IMR-90 (cell line): ENCODE measurements at regions not wholly inside any gene's neighbourhood (a gene's known extent, or its start where the extent isn't known, plus 50 kb on each side); places are given as distances from the start of the nearest gene placed in this dataset.

Source experiments
- ATAC-seq: fragments of 200-7000 bp; cut with Tn5 transposase; 2 replicates; pipeline ENCODE4 v1.9.1; 2020; ENCODE audit warnings: low read depth, mild to moderate bottlenecking, moderate library complexity
- BruUV-seq: library from RNA; stranded (reverse); fragments of 400-500 nt; replicated peaks from 2 replicates; lab custom pipeline; 2021; lab: Mats Ljungman, UMichigan
- CTCF ChIA-PET: fragments of 300-600 bp; formaldehyde crosslinking; extraction: SDS; loops from one replicate; lab custom pipeline; 2021; ENCODE audit warnings: antibody characterized with exemption; lab: Yijun Ruan, JAX
- POLR2A ChIA-PET: fragments of 300-600 bp; sonication (Branson Sonifier 250); formaldehyde crosslinking; loops from one replicate; lab custom pipeline; 2022; ENCODE audit warnings: antibody characterized with exemption; ENCODE audit not compliant: unreplicated experiment; lab: Charles Lee
- DNase-seq: peaks from one replicate; pipeline ENCODE4 v3.0.0; 2013
- H2AFZ ChIP-seq: replicated peaks from 2 replicates; pipeline ENCODE3; 2013; ENCODE audit warnings: low read length, mild to moderate bottlenecking; ENCODE audit not compliant: poor library complexity
- H2AK5ac ChIP-seq: 2 replicates; pipeline ENCODE4 v1.6.1; 2013; ENCODE audit warnings: low read depth, low read length, inconsistent platforms
- H2AK9ac ChIP-seq: replicated peaks from 2 replicates; pipeline ENCODE3; 2013; ENCODE audit warnings: mild to moderate bottlenecking, low read depth, low read length, moderate library complexity; ENCODE audit not compliant: poor library complexity
- H2BK120ac ChIP-seq: 2 replicates; pipeline ENCODE4 v1.6.1; 2013; ENCODE audit warnings: low read depth, low read length, inconsistent platforms
- H2BK15ac ChIP-seq: 3 replicates; pipeline ENCODE4 v1.6.1; 2013; ENCODE audit warnings: low read depth, low read length, inconsistent platforms
- H2BK20ac ChIP-seq: 2 replicates; pipeline ENCODE4 v1.6.1; 2013; ENCODE audit warnings: low read depth, mild to moderate bottlenecking, inconsistent platforms, low read length, moderate library complexity
- H2BK5ac ChIP-seq: 2 replicates; pipeline ENCODE4 v1.6.1; 2013; ENCODE audit warnings: mild to moderate bottlenecking, low read depth, low read length, inconsistent platforms; ENCODE audit not compliant: poor library complexity, severe bottlenecking
- H3K14ac ChIP-seq: replicated peaks from 2 replicates; pipeline ENCODE4 v1.6.1; 2013; ENCODE audit warnings: low read depth, low read length, inconsistent platforms
- H3K18ac ChIP-seq: 2 replicates; pipeline ENCODE4 v1.6.1; 2013; ENCODE audit warnings: low read depth, low read length, control low read depth
- H3K23ac ChIP-seq: 2 replicates; pipeline ENCODE4 v1.6.1; 2013; ENCODE audit warnings: low read depth, low read length, inconsistent platforms
- H3K27ac ChIP-seq: 2 replicates; pipeline ENCODE4 v1.5.1; 2013; ENCODE audit warnings: mild to moderate bottlenecking, control low read depth, low read length; ENCODE audit not compliant: insufficient read depth
- H3K27me3 ChIP-seq: 2 replicates; pipeline ENCODE4 v1.6.1; 2013; ENCODE audit warnings: low read length; ENCODE audit not compliant: control insufficient read depth, insufficient read depth
- H3K36me3 ChIP-seq: 2 replicates; pipeline ENCODE4 v1.6.1; 2013; ENCODE audit warnings: low read length, mixed read lengths; ENCODE audit not compliant: control insufficient read depth, insufficient read depth
- H3K4ac ChIP-seq: 2 replicates; pipeline ENCODE4 v1.6.1; 2013; ENCODE audit warnings: low read depth, low read length, inconsistent platforms
- H3K4me1 ChIP-seq: 2 replicates; pipeline ENCODE4 v1.6.1; 2013; ENCODE audit warnings: low read length, mixed read lengths; ENCODE audit not compliant: control insufficient read depth, insufficient read depth
- H3K4me2 ChIP-seq: 2 replicates; pipeline ENCODE4 v1.6.1; 2013; ENCODE audit warnings: low read depth, mild to moderate bottlenecking, control low read depth, low read length, moderate library complexity
- H3K4me3 ChIP-seq: 2 replicates; pipeline ENCODE4 v1.5.1; 2013; ENCODE audit warnings: low read depth, mild to moderate bottlenecking, control low read depth, low read length, moderate library complexity; ENCODE audit not compliant: insufficient read depth
- H3K56ac ChIP-seq: 2 replicates; pipeline ENCODE4 v1.6.1; 2013; ENCODE audit warnings: low read length, inconsistent platforms; ENCODE audit not compliant: insufficient read depth; ENCODE audit errors: extremely low read depth
- H3K79me1 ChIP-seq, 2 experiments: 2 replicates each; pipeline ENCODE4 v1.6.1; 2013; ENCODE audit warnings: low read length in 2 of 2, inconsistent platforms in 1 of 2, low read depth in 1 of 2
- H3K9ac ChIP-seq: 2 replicates; pipeline ENCODE4 v1.6.1; 2013; ENCODE audit warnings: low read depth, low read length, control low read depth
- H3K9me1 ChIP-seq: 2 replicates; pipeline ENCODE4 v1.6.1; 2013; ENCODE audit warnings: low read length, inconsistent platforms; ENCODE audit not compliant: insufficient read depth
- H3K9me3 ChIP-seq: 2 replicates; pipeline ENCODE4 v1.6.1; 2013; ENCODE audit warnings: low read length; ENCODE audit not compliant: control insufficient read depth, insufficient read depth
- H4K20me1 ChIP-seq: 2 replicates; pipeline ENCODE4 v1.6.1; 2013; ENCODE audit warnings: low read length, inconsistent platforms; ENCODE audit not compliant: insufficient read depth
- H4K5ac ChIP-seq: 2 replicates; pipeline ENCODE4 v1.6.1; 2013; ENCODE audit warnings: mild to moderate bottlenecking, low read depth, low read length, control low read depth
- H4K8ac ChIP-seq, 2 experiments: 2 replicates each; pipeline ENCODE4 v1.6.1; 2013; ENCODE audit warnings: low read depth in 2 of 2, low read length in 2 of 2, control low read depth in 1 of 2, inconsistent platforms in 1 of 2
- H4K91ac ChIP-seq: 2 replicates; pipeline ENCODE4 v1.6.1; 2013; ENCODE audit warnings: low read depth, low read length, inconsistent platforms; ENCODE audit not compliant: insufficient read depth
- BHLHE40 ChIP-seq: fragments of 150-350 bp; IDR thresholded peaks from 2 replicates; pipeline ENCODE4 v1.6.1; 2016; ENCODE audit warnings: mild to moderate bottlenecking, low read depth, low read length
- CEBPB ChIP-seq: IDR thresholded peaks from 2 replicates; pipeline ENCODE4 v1.6.1; 2012; ENCODE audit warnings: low read depth, low read length, improper control_type of control experiment
- CHD1 ChIP-seq: IDR thresholded peaks from 2 replicates; pipeline ENCODE4 v1.6.1; 2012; ENCODE audit warnings: low read depth, low read length, improper control_type of control experiment
- FOS ChIP-seq: fragments of 150-350 bp; IDR thresholded peaks from 2 replicates; pipeline ENCODE4 v1.6.1; 2016; ENCODE audit warnings: low read depth, low read length
- MAFK ChIP-seq: IDR thresholded peaks from 2 replicates; pipeline ENCODE4 v1.6.1; 2012; ENCODE audit warnings: low read depth, low read length, improper control_type of control experiment
- MAZ ChIP-seq: IDR thresholded peaks from 2 replicates; pipeline ENCODE4 v1.6.1; 2012; ENCODE audit warnings: low read depth, mild to moderate bottlenecking, low read length, improper control_type of control experiment, moderate library complexity, borderline replicate concordance
- MXI1 ChIP-seq: IDR thresholded peaks from 2 replicates; pipeline ENCODE4 v1.6.1; 2012; ENCODE audit warnings: low read depth, mild to moderate bottlenecking, low read length, moderate library complexity, borderline replicate concordance
- NFE2L2 ChIP-seq: fragments of 150-350 bp; IDR thresholded peaks from 2 replicates; pipeline ENCODE4 v1.6.1; 2016; ENCODE audit warnings: low read depth, mild to moderate bottlenecking, low read length
- POLR2A ChIP-seq: IDR thresholded peaks from 2 replicates; pipeline ENCODE4 v1.6.1; 2012; ENCODE audit warnings: mild to moderate bottlenecking, low read depth, low read length
- RAD21 ChIP-seq: IDR thresholded peaks from 2 replicates; pipeline ENCODE4 v1.6.1; 2012; ENCODE audit warnings: low read length, improper control_type of control experiment
- RCOR1 ChIP-seq: IDR thresholded peaks from 2 replicates; pipeline ENCODE4 v1.6.1; 2012; ENCODE audit warnings: mild to moderate bottlenecking, low read length, improper control_type of control experiment; ENCODE audit not compliant: insufficient replicate concordance
- RFX5 ChIP-seq: IDR thresholded peaks from 2 replicates; pipeline ENCODE4 v1.8.0; 2012; ENCODE audit warnings: low read depth, mild to moderate bottlenecking, low read length, moderate library complexity
- SMC3 ChIP-seq: fragments of 150-350 bp; IDR thresholded peaks from 2 replicates; pipeline ENCODE4 v1.6.1; 2016; ENCODE audit warnings: low read depth, mild to moderate bottlenecking, antibody characterized with exemption, low read length, moderate library complexity
- WGBS, 2 experiments: methylation state at CpG; one replicate each; pipeline versions ENCODE4 v1.1.5 to v1.1.7; 2013; ENCODE audit warnings: missing lambda C conversion rate in 2 of 2; ENCODE audit not compliant: insufficient read length in 1 of 2; ENCODE audit errors: extremely low coverage in 2 of 2; 5-methylcytosine and 5-hydroxymethylcytosine counted together
- dilution Hi-C: fragments of 300-500 bp; cut with HindIII; formaldehyde crosslinking; loops from one replicate; pipeline ENCODE4 v1.14.3; 2018; ENCODE audit warnings: low sequenced_read_pairs; ENCODE audit not compliant: unreplicated experiment
- in situ Hi-C: fragments of 300-500 bp; cut with MboI; formaldehyde crosslinking; loops from 3 replicates; pipeline ENCODE4 v1.14.3; 2019; ENCODE audit warnings: low sequenced_read_pairs, inconsistent platforms, mixed read lengths
- intact Hi-C: fragments of 100-400 bp; cut with micrococcal nuclease; formaldehyde crosslinking; loops from 2 replicates; pipeline ENCODE4 v1.10.0; 2022
- TF ChIP-seq, protein P1 (sequence below): conservative IDR thresholded peaks from 2 replicates; pipeline ENCODE4 v1.5.1; 2012; ENCODE audit warnings: mild to moderate bottlenecking, low read depth, low read length, improper control_type of control experiment
- TF ChIP-seq, protein P2 (sequence below): fragments of 150-350 bp; IDR thresholded peaks from 2 replicates; pipeline ENCODE4 v1.6.1; 2016; ENCODE audit warnings: low read depth, mild to moderate bottlenecking, low read length, moderate library complexity, borderline replicate concordance
- TF ChIP-seq, protein P3 (sequence below): fragments of 150-350 bp; IDR thresholded peaks from 2 replicates; pipeline ENCODE4 v1.6.1; 2017; ENCODE audit warnings: mild to moderate bottlenecking, antibody characterized with exemption, low read length, low read depth

DNA sequence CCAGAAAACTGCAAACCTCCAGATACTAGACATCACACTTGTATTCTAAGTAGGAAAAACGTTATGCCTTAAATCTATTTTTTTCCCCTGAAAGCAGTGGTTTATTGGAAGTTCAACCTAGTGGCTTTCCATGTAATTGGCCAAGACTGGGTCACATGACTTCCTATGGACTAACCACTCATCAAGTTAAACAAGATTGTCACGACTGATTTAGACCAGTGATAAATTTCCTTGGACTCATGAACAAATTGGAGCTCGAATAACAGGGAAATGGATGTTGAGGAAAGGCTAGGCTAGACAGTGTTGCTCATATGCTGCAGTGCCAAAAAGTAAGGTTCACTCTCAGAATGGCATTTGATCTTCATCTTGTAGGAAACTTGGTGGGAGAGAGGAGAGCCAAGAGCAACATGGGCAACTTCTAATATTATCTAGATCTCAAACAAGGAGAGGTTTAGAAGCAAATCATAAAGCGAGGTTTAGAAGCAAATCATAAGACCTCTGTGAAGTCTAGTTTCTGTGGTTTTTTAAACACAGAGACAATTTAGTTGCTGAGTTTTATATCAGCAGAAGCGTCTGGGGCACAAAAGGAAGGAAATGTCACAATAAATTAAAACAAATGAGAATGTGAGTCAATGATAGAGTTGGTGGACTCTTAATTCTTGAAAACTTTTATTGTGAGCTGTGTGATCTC lies 165.6 kb upstream of the BOD1L1 start:
- no peak overlapping the region for H4K8ac ChIP-seq
- H3K27ac ChIP-seq: no peak overlapping the region
- CTCF ChIA-PET: no interaction called here
- no peak overlapping the region for H3K9ac ChIP-seq
- H3K9me1 ChIP-seq: no peaks in the 10 kb centered on the region
- H3K4me2 ChIP-seq: no peak overlapping the region
- no peak overlapping the region for H3K4me3 ChIP-seq
- H3K14ac ChIP-seq: no peak overlapping the region
- no peak overlapping the region for H2BK15ac ChIP-seq
- no peak overlapping the region for H2AFZ ChIP-seq
- no peak for DNase-seq
- no peak overlapping the region for H3K4ac ChIP-seq
- POLR2A ChIA-PET: no interaction called here
- H2AK5ac ChIP-seq: no peak overlapping the region
- in situ Hi-C loops (no loop called here), dilution Hi-C loops (no loop called here), intact Hi-C loops (no loop called here)
- no peaks in the 10 kb centered on the region for H3K9me3 ChIP-seq
- no peak overlapping the region for H3K23ac ChIP-seq
- H2BK20ac ChIP-seq: no peak overlapping the region
- no peak overlapping the region for H2AK9ac ChIP-seq
- H4K20me1 ChIP-seq: no peaks in the 10 kb centered on the region
- ATAC-seq: no peak
- WGBS, 2 experiments: no CpG with 5 or more reads among the region's 5 CpGs
- no peaks in the 10 kb centered on the region for H3K79me1 ChIP-seq
- H3K56ac ChIP-seq: no peak overlapping the region
- no peaks in the 10 kb centered on the region for H3K4me1 ChIP-seq
- TF ChIP-seq SMC3 (no peak), CEBPB (no peak), FOS (no peak), RFX5 (no peak), CHD1 (no peak), MAFK (no peak), POLR2A (no peak), NFE2L2 (no peak), MAZ (no peak), MXI1 (no peak), RCOR1 (no peak), RAD21 (no peak), BHLHE40 (no peak)
- TF ChIP-seq, protein P1, sequence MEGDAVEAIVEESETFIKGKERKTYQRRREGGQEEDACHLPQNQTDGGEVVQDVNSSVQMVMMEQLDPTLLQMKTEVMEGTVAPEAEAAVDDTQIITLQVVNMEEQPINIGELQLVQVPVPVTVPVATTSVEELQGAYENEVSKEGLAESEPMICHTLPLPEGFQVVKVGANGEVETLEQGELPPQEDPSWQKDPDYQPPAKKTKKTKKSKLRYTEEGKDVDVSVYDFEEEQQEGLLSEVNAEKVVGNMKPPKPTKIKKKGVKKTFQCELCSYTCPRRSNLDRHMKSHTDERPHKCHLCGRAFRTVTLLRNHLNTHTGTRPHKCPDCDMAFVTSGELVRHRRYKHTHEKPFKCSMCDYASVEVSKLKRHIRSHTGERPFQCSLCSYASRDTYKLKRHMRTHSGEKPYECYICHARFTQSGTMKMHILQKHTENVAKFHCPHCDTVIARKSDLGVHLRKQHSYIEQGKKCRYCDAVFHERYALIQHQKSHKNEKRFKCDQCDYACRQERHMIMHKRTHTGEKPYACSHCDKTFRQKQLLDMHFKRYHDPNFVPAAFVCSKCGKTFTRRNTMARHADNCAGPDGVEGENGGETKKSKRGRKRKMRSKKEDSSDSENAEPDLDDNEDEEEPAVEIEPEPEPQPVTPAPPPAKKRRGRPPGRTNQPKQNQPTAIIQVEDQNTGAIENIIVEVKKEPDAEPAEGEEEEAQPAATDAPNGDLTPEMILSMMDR: no peak
- TF ChIP-seq, protein P2, sequence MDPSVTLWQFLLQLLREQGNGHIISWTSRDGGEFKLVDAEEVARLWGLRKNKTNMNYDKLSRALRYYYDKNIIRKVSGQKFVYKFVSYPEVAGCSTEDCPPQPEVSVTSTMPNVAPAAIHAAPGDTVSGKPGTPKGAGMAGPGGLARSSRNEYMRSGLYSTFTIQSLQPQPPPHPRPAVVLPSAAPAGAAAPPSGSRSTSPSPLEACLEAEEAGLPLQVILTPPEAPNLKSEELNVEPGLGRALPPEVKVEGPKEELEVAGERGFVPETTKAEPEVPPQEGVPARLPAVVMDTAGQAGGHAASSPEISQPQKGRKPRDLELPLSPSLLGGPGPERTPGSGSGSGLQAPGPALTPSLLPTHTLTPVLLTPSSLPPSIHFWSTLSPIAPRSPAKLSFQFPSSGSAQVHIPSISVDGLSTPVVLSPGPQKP: no peak
- TF ChIP-seq, protein P3, sequence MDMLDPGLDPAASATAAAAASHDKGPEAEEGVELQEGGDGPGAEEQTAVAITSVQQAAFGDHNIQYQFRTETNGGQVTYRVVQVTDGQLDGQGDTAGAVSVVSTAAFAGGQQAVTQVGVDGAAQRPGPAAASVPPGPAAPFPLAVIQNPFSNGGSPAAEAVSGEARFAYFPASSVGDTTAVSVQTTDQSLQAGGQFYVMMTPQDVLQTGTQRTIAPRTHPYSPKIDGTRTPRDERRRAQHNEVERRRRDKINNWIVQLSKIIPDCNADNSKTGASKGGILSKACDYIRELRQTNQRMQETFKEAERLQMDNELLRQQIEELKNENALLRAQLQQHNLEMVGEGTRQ: no peak
- no peak overlapping the region for H4K91ac ChIP-seq
- no peaks in the 10 kb centered on the region for H3K27me3 ChIP-seq
- no peak overlapping the region for H4K5ac ChIP-seq
- H2BK5ac ChIP-seq: no peak overlapping the region
- H3K36me3 ChIP-seq: no peaks in the 10 kb centered on the region
- no TSS peak for BruUV-seq
- no peak overlapping the region for H2BK120ac ChIP-seq
- H3K18ac ChIP-seq: no peak overlapping the region
